ENCODE measurements at regions not wholly inside any gene's neighbourhood (a gene's known extent, or its start where the extent isn't known, plus 50 kb on each side); places are given as distances from the start of the nearest gene placed in this dataset.

DNA sequence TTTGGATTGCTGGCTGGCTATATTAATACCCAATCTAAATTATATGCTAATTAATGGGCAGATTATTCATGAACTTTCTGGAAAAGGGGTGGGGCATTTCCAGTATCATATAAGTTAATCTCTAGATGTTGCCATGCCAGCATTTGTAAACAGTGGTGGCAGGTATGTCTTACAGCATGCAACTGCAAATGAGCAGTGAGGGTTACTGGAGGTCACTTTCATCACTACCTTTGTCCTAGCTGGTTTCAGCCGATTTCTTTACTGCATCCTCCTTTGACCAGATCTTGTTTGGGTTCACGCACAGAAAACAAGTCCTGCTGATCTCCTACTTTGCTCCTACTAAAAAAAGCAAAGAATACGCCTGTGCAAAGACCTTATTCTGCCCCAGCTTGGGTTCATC is 89.1 kb upstream of the USP47 start:
- Histone ChIP-seq H3K4me1 (ENCODE audit: control insufficient read depth, low read depth, low read length) (no peaks in the 10 kb centered on the region), H4K5ac (ENCODE audit: low read length) (no peak overlapping the region), H3K4me3 (ENCODE audit: low read length) (no peak overlapping the region), H2BK5ac (ENCODE audit: low read length) (no peak overlapping the region), H2AK5ac (ENCODE audit: low read length) (no peak overlapping the region), H3K79me1 (ENCODE audit: low read length) (no peaks in the 10 kb centered on the region), H3K27me3 (ENCODE audit: insufficient read depth, low read length, poor library complexity) (no peaks in the 10 kb centered on the region), H3K27ac (ENCODE audit: low read depth, low read length) (no peak overlapping the region), H3K4ac (ENCODE audit: low read depth, low read length) (no peak overlapping the region), H2BK120ac (ENCODE audit: low read depth, low read length) (no peak overlapping the region), H3K23ac (ENCODE audit: low read length) (no peak overlapping the region), H3K56ac (ENCODE audit: low read length) (no peak overlapping the region), H3K79me2 (ENCODE audit: control insufficient read depth, insufficient read depth, low read length) (no peaks in the 10 kb centered on the region), H3K18ac (ENCODE audit: low read length) (no peak overlapping the region), H3K4me2 (ENCODE audit: low read length) (no peak overlapping the region), H3K36me3 (ENCODE audit: control insufficient read depth, insufficient read depth, low read length) (no peaks in the 10 kb centered on the region), H2BK15ac (replicated peaks; ENCODE audit: low read depth) (no peak overlapping the region), H3K9ac (ENCODE audit: low read length) (no peak overlapping the region), H4K8ac (ENCODE audit: low read depth, low read length) (no peak overlapping the region)
- no CpG with 5 or more reads among the region's 3 CpGs for WGBS (ENCODE audit: extremely low coverage, insufficient coverage, low lambda C conversion rate)
- peak; percentile 64 for DNase-seq

DNA sequence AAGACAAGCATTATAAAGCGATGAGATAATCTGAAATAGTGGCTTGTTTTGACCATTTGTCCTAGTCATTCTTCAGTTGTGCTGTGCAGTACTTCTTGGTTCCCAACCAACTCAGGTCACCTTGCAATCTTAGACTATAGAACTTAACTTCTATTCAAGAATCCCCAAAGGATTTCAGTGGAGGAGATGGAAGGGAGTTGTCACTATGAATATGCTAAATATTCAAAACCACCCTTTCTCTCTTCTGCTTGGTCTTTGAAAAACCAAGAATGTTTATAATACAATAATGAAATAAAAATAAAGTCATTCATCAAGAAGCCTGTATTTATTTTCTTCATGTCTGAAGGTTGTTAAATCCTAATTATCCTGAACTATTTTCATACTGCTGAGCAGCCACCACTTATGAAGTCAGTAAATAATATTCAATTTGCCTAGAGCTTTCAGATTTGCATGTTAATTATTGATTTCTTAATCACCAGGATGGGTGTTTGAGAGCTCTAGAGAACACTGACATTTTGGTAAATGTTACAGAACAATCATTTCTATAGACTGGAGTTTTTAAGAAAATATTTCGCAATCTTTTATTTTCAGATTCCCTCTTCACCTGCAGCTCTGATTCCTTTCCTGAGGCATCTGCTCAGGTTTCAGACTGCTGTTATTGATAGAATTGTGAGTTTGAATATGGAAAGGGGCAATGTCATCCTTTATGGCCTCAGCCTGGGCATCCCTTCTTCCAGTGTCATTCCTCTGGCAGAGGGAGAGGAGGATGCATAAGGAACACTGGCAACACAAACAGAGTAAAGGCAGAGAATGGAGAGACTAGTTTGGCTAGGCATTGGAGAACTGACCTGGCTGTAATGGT is 91.5 kb upstream of the USP47 start:
- no peak overlapping the region for H2BK15ac ChIP-seq (replicated peaks; ENCODE audit: low read depth)
- no peaks in the 10 kb centered on the region for H3K79me1 ChIP-seq (ENCODE audit: low read length)
- WGBS (ENCODE audit: extremely low coverage, insufficient coverage, low lambda C conversion rate), result no CpG with 5 or more reads among the region's 2 CpGs
- no peak overlapping the region for H4K8ac ChIP-seq (ENCODE audit: low read depth, low read length)
- no peak overlapping the region for H2AK5ac ChIP-seq (ENCODE audit: low read length)
- no peak overlapping the region for H3K18ac ChIP-seq (ENCODE audit: low read length)
- no peak overlapping the region for H3K4me3 ChIP-seq (ENCODE audit: low read length)
- no peak overlapping the region for H4K5ac ChIP-seq (ENCODE audit: low read length)
- H3K4me2 ChIP-seq (ENCODE audit: low read length), result no peak overlapping the region
- no peak overlapping the region for H2BK5ac ChIP-seq (ENCODE audit: low read length)
- H3K36me3 ChIP-seq (ENCODE audit: control insufficient read depth, insufficient read depth, low read length), result no peaks in the 10 kb centered on the region
- H3K4me1 ChIP-seq (ENCODE audit: control insufficient read depth, low read depth, low read length), result no peaks in the 10 kb centered on the region
- no peak overlapping the region for H3K23ac ChIP-seq (ENCODE audit: low read length)
- no peaks in the 10 kb centered on the region for H3K27me3 ChIP-seq (ENCODE audit: insufficient read depth, low read length, poor library complexity)
- H3K27ac ChIP-seq (ENCODE audit: low read depth, low read length), result no peak overlapping the region
- H3K9ac ChIP-seq (ENCODE audit: low read length), result no peak overlapping the region
- no peak overlapping the region for H3K4ac ChIP-seq (ENCODE audit: low read depth, low read length)
- H2BK120ac ChIP-seq (ENCODE audit: low read depth, low read length), result no peak overlapping the region
- DNase-seq, result no peak
- H3K79me2 ChIP-seq (ENCODE audit: control insufficient read depth, insufficient read depth, low read length), result no peaks in the 10 kb centered on the region
- H3K56ac ChIP-seq (ENCODE audit: low read length), result no peak overlapping the region

DNA sequence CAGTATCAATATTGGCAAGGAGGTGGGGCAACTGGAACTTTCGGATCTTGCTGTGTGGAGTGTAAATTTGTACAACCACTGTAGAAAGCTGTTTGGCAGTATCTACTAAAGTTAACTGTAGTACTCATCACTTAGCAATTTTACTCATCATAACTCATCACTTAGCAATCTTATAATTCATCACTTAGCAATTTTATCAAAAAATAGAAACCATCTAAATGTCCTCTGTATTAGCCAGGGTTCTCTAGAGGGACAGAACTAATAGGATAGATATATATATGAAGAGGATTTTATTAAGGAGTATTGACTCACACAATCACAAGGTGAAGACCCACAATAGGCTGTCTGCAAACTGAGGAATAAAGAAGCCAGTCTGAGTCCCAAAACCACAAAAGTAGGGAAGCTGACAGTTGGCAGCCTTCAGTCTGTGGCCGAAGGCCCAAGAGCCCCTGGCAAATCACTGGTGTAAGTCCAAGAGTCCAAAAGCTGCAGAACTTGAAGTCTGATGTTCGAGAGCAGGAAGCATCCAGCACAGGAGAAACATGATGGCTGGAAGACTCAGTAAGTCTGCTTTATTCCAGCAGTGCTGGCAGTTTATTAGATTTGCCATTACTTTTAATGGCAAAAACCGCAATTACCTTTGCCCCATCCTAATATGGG is 92.9 kb upstream of the USP47 start:
- no peak overlapping the region for H2BK5ac ChIP-seq (ENCODE audit: low read length)
- no peak overlapping the region for H3K4me3 ChIP-seq (ENCODE audit: low read length)
- no peak overlapping the region for H2BK120ac ChIP-seq (ENCODE audit: low read depth, low read length)
- H3K4ac ChIP-seq (ENCODE audit: low read depth, low read length), result no peak overlapping the region
- no peaks in the 10 kb centered on the region for H3K36me3 ChIP-seq (ENCODE audit: control insufficient read depth, insufficient read depth, low read length)
- no peak overlapping the region for H3K27ac ChIP-seq (ENCODE audit: low read depth, low read length)
- no peaks in the 10 kb centered on the region for H3K79me2 ChIP-seq (ENCODE audit: control insufficient read depth, insufficient read depth, low read length)
- H2AK5ac ChIP-seq (ENCODE audit: low read length), result no peak overlapping the region
- H3K79me1 ChIP-seq (ENCODE audit: low read length), result no peaks in the 10 kb centered on the region
- H4K8ac ChIP-seq (ENCODE audit: low read depth, low read length), result no peak overlapping the region
- H4K5ac ChIP-seq (ENCODE audit: low read length), result no peak overlapping the region
- no peak overlapping the region for H2BK15ac ChIP-seq (replicated peaks; ENCODE audit: low read depth)
- H3K18ac ChIP-seq (ENCODE audit: low read length), result no peak overlapping the region
- no peaks in the 10 kb centered on the region for H3K4me1 ChIP-seq (ENCODE audit: control insufficient read depth, low read depth, low read length)
- no peak overlapping the region for H3K4me2 ChIP-seq (ENCODE audit: low read length)
- H3K56ac ChIP-seq (ENCODE audit: low read length), result no peak overlapping the region
- H3K27me3 ChIP-seq (ENCODE audit: insufficient read depth, low read length, poor library complexity), result no peaks in the 10 kb centered on the region
- H3K9ac ChIP-seq (ENCODE audit: low read length), result no peak overlapping the region
- WGBS (ENCODE audit: extremely low coverage, insufficient coverage, low lambda C conversion rate), result no CpG with 5 or more reads among the region's 4 CpGs
- no peak for DNase-seq
- H3K23ac ChIP-seq (ENCODE audit: low read length), result no peak overlapping the region

DNA sequence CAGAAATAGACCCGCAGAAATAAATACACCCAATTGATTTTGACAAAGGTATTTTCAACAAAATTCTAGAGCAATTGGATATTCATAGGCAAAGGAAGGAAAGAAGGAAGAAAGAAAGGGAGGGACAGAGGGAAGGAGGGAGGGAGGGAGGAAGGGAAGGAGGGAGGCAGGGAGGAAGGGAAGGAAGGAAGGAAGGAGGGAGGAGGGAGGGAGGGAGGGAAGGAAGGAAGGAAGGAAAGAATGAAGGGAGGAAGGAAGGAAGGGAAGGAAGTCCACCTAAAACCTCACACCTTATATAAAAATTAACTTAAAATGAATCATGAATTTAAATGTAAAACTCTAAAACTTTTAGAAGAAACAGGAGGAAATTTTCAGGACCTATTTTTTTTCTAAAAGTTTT is 94.2 kb upstream of the USP47 start:
- H3K27me3 ChIP-seq (ENCODE audit: insufficient read depth, low read length, poor library complexity), result no peaks in the 10 kb centered on the region
- H2BK15ac ChIP-seq (replicated peaks; ENCODE audit: low read depth), result no peak overlapping the region
- WGBS (ENCODE audit: extremely low coverage, insufficient coverage, low lambda C conversion rate), result no CpG with 5 or more reads among the region's 1 CpG
- H3K4me1 ChIP-seq (ENCODE audit: control insufficient read depth, low read depth, low read length), result no peaks in the 10 kb centered on the region
- no peak overlapping the region for H3K27ac ChIP-seq (ENCODE audit: low read depth, low read length)
- no peak overlapping the region for H3K23ac ChIP-seq (ENCODE audit: low read length)
- H3K4ac ChIP-seq (ENCODE audit: low read depth, low read length), result no peak overlapping the region
- H3K9ac ChIP-seq (ENCODE audit: low read length), result no peak overlapping the region
- H3K18ac ChIP-seq (ENCODE audit: low read length), result no peak overlapping the region
- H4K5ac ChIP-seq (ENCODE audit: low read length), result no peak overlapping the region
- no peak overlapping the region for H3K4me2 ChIP-seq (ENCODE audit: low read length)
- no peak overlapping the region for H2BK5ac ChIP-seq (ENCODE audit: low read length)
- no peak overlapping the region for H2AK5ac ChIP-seq (ENCODE audit: low read length)
- H3K36me3 ChIP-seq (ENCODE audit: control insufficient read depth, insufficient read depth, low read length), result no peaks in the 10 kb centered on the region
- H3K56ac ChIP-seq (ENCODE audit: low read length), result no peak overlapping the region
- no peak for DNase-seq
- no peak overlapping the region for H3K4me3 ChIP-seq (ENCODE audit: low read length)
- H2BK120ac ChIP-seq (ENCODE audit: low read depth, low read length), result no peak overlapping the region
- H3K79me2 ChIP-seq (ENCODE audit: control insufficient read depth, insufficient read depth, low read length), result no peaks in the 10 kb centered on the region
- H4K8ac ChIP-seq (ENCODE audit: low read depth, low read length), result no peak overlapping the region
- no peaks in the 10 kb centered on the region for H3K79me1 ChIP-seq (ENCODE audit: low read length)

GRCh38 chr11:11746449-11746848 is 95.3 kb upstream of the USP47 start:
- Histone ChIP-seq H3K4me3 (ENCODE audit: low read length) (no peak overlapping the region), H3K23ac (ENCODE audit: low read length) (no peak overlapping the region), H3K56ac (ENCODE audit: low read length) (no peak overlapping the region), H3K79me1 (ENCODE audit: low read length) (no peaks in the 10 kb centered on the region), H3K27ac (ENCODE audit: low read depth, low read length) (no peak overlapping the region), H2BK120ac (ENCODE audit: low read depth, low read length) (no peak overlapping the region), H3K79me2 (ENCODE audit: control insufficient read depth, insufficient read depth, low read length) (no peaks in the 10 kb centered on the region), H2BK15ac (replicated peaks; ENCODE audit: low read depth) (no peak overlapping the region), H3K4me2 (ENCODE audit: low read length) (no peak overlapping the region), H4K5ac (ENCODE audit: low read length) (no peak overlapping the region), H3K36me3 (ENCODE audit: control insufficient read depth, insufficient read depth, low read length) (no peaks in the 10 kb centered on the region), H4K8ac (ENCODE audit: low read depth, low read length) (no peak overlapping the region), H2AK5ac (ENCODE audit: low read length) (no peak overlapping the region), H2BK5ac (ENCODE audit: low read length) (no peak overlapping the region), H3K4me1 (ENCODE audit: control insufficient read depth, low read depth, low read length) (no peaks in the 10 kb centered on the region), H3K27me3 (ENCODE audit: insufficient read depth, low read length, poor library complexity) (no peaks in the 10 kb centered on the region), H3K9ac (ENCODE audit: low read length) (no peak overlapping the region), H3K4ac (ENCODE audit: low read depth, low read length) (no peak overlapping the region), H3K18ac (ENCODE audit: low read length) (no peak overlapping the region)
- no CpG with 5 or more reads among the region's 1 CpG for WGBS (ENCODE audit: extremely low coverage, insufficient coverage, low lambda C conversion rate)
- DNase-seq, result no peak
